Prostate gland (tissue), 2 donors: ENCODE measurements at regions not wholly inside any gene's neighbourhood (a gene's known extent, or its start where the extent isn't known, plus 50 kb on each side); places are given as distances from the start of the nearest gene placed in this dataset.

Experiments used
- DNase-seq: peaks from one replicate; pipeline ENCODE4 v3.0.0-alpha.2; 2019; ENCODE audit warnings: low spot score
- H3K27ac ChIP-seq, 2 donors: fragments of 200-600 bp; sonication (generic); 2 replicates each; pipeline ENCODE4 v1.5.1; 2017 to 2019
- H3K27me3 ChIP-seq: fragments of 200-600 bp; sonication (generic); replicated peaks from 2 replicates; pipeline ENCODE4 v1.5.1; 2019; ENCODE audit not compliant: insufficient read depth
- H3K36me3 ChIP-seq, 2 donors: fragments of 200-600 bp; sonication (generic); 1 replicate in 1 of 2; 2 replicates in 1 of 2; pipeline versions ENCODE4 v1.5.1 to v1.8.1; 2017 to 2019
- H3K4me1 ChIP-seq: fragments of 200-600 bp; sonication (generic); replicated peaks from 2 replicates; pipeline ENCODE4 v1.5.1; 2019
- H3K4me3 ChIP-seq, 2 donors: fragments of 200-600 bp; sonication (generic); 2 replicates each; pipeline ENCODE4 v1.5.1; 2017 to 2019
- H3K9me3 ChIP-seq: fragments of 200-600 bp; sonication (generic); 2 replicates; pipeline ENCODE4 v1.5.1; 2017
- POLR2A ChIP-seq: fragments of 450-650 bp; IDR thresholded peaks from one replicate; pipeline ENCODE4 v1.6.1; 2016; ENCODE audit warnings: antibody characterized with exemption, mild to moderate bottlenecking
- POLR2AphosphoS5 ChIP-seq: sonication (generic); formaldehyde crosslinking; IDR thresholded peaks from one replicate; pipeline ENCODE4 v1.6.1; 2017; ENCODE audit warnings: antibody characterized with exemption
- WGBS: methylation state at CpG from one replicate; pipeline ENCODE4 v1.1.5; 2018; 5-methylcytosine and 5-hydroxymethylcytosine counted together
- intact Hi-C: fragments of 100-400 bp; cut with DNase I; formaldehyde crosslinking; loops from one replicate; pipeline ENCODE4 v1.14.2; 2022
- TF ChIP-seq, protein P1 (sequence below), 4 experiments: fragments of 200-600 bp in 2 of 4; fragments of 450-650 bp in 2 of 4; sonication (generic) in 2 of 4; IDR thresholded peaks; 1 replicate in 3 of 4; 2 replicates in 1 of 4; pipeline ENCODE4 v1.5.1; 2016 to 2019; ENCODE audit warnings: antibody characterized with exemption in 4 of 4, mild to moderate bottlenecking in 2 of 4, moderate library complexity in 2 of 4

DNA sequence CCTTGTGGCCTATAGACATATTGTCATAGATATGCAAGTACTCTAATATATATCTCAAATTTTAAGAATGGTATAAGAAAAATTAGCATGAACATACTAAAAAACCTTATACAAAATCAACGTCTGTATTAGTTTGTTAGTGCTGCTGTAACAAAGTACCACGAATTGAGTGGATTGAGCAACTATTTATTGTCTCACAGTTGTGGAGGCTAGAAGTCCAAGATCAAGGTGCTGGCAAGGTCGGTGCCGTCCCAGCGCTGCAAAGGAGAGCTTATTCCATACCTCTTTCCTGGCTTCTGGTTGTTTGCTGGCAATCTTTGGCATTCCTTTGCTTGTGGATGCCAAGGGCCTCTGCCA, 317.6 kb upstream of the FERMT1 start:
- TF ChIP-seq POLR2A (no peak), POLR2AphosphoS5 (no peak)
- TF ChIP-seq, protein P1, sequence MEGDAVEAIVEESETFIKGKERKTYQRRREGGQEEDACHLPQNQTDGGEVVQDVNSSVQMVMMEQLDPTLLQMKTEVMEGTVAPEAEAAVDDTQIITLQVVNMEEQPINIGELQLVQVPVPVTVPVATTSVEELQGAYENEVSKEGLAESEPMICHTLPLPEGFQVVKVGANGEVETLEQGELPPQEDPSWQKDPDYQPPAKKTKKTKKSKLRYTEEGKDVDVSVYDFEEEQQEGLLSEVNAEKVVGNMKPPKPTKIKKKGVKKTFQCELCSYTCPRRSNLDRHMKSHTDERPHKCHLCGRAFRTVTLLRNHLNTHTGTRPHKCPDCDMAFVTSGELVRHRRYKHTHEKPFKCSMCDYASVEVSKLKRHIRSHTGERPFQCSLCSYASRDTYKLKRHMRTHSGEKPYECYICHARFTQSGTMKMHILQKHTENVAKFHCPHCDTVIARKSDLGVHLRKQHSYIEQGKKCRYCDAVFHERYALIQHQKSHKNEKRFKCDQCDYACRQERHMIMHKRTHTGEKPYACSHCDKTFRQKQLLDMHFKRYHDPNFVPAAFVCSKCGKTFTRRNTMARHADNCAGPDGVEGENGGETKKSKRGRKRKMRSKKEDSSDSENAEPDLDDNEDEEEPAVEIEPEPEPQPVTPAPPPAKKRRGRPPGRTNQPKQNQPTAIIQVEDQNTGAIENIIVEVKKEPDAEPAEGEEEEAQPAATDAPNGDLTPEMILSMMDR (IDR thresholded peaks at IDR 0.05) = no peak
- WGBS = 83% methylated on average over 5 of the region's 5 CpGs
- Histone ChIP-seq H3K27ac (no peak overlapping the region), H3K9me3 (no peaks in the 10 kb centered on the region), H3K27me3 (no peaks in the 10 kb centered on the region), H3K36me3 (no peaks in the 10 kb centered on the region), H3K4me1 (no peaks in the 10 kb centered on the region), H3K4me3 (no peak overlapping the region)
- no peak for DNase-seq
- intact Hi-C loops = no loop called here

- DNase-seq = no peak
- Histone ChIP-seq H3K36me3 (no peaks in the 10 kb centered on the region), H3K27me3 (no peaks in the 10 kb centered on the region), H3K27ac (no peak overlapping the region), H3K9me3 (no peaks in the 10 kb centered on the region), H3K4me1 (no peaks in the 10 kb centered on the region), H3K4me3 (no peak overlapping the region)
- WGBS = 78% methylated on average over 3 of the region's 3 CpGs
- TF ChIP-seq, protein P1 (IDR thresholded peaks at IDR 0.05) = no peak
- TF ChIP-seq POLR2AphosphoS5 (no peak), POLR2A (no peak)
- intact Hi-C loops = no loop called here
These were observed 317.1 kb upstream of the FERMT1 start for GRCh38 chr20:6439737-6440442.

DNA sequence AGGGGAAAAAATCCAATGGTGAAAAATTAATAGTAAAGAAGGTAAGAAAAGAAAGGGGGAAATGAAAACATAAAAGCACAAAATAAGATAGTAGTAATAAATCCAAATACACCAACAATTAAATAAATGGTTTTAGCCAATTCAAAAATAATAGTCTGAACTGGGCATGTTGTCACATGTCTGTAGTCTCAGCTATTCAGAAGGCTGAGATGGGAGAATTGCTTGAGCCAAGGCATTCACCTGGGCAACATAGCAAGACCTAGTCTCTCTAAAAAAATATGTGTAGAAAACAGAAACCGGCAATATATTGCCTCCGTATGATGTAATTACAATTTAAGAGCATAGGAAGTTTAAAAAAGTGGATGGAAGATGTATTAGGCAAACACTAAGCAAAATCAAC, 311.3 kb upstream of the FERMT1 start:
- 70% methylated on average over 2 of the region's 2 CpGs for WGBS
- TF ChIP-seq POLR2AphosphoS5 (no peak), POLR2A (no peak)
- TF ChIP-seq, protein P1 (IDR thresholded peaks at IDR 0.05) = no peak
- H3K27me3 ChIP-seq = no peaks in the 10 kb centered on the region
- no peak for DNase-seq
- no peaks in the 10 kb centered on the region for H3K4me1 ChIP-seq
- intact Hi-C loops = no loop called here
- no peaks in the 10 kb centered on the region for H3K9me3 ChIP-seq
- H3K4me3 ChIP-seq = no peak overlapping the region
- no peaks in the 10 kb centered on the region for H3K36me3 ChIP-seq
- H3K27ac ChIP-seq = no peak overlapping the region

DNA sequence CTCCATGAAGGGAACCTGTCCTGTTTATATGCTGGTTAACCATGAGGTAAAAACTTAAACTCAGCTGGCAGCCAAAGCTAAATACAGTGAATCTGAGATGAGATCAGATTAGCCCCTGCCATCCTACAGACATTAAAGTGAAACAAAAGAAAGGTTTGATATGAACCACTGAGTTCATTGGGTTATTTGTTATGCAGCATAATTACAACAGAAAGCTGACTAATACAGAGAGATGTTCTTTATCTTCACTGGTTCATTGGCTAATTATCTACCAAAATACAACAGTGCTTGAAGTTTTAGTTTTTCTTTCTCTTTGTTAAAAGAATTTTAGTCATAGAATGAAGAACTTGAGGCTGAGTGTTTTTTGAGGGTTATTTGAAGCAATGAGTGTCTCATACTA, 307.6 kb upstream of the FERMT1 start:
- Histone ChIP-seq H3K4me1 (no peaks in the 10 kb centered on the region), H3K27me3 (no peaks in the 10 kb centered on the region), H3K9me3 (no peaks in the 10 kb centered on the region), H3K27ac (no peak overlapping the region), H3K36me3 (no peaks in the 10 kb centered on the region), H3K4me3 (no peak overlapping the region)
- TF ChIP-seq POLR2AphosphoS5 = no peak
- TF ChIP-seq, protein P1 (IDR thresholded peaks at IDR 0.05) = no peak
- no peak for TF ChIP-seq POLR2A
- intact Hi-C loops = no loop called here
- DNase-seq = no peak

DNA sequence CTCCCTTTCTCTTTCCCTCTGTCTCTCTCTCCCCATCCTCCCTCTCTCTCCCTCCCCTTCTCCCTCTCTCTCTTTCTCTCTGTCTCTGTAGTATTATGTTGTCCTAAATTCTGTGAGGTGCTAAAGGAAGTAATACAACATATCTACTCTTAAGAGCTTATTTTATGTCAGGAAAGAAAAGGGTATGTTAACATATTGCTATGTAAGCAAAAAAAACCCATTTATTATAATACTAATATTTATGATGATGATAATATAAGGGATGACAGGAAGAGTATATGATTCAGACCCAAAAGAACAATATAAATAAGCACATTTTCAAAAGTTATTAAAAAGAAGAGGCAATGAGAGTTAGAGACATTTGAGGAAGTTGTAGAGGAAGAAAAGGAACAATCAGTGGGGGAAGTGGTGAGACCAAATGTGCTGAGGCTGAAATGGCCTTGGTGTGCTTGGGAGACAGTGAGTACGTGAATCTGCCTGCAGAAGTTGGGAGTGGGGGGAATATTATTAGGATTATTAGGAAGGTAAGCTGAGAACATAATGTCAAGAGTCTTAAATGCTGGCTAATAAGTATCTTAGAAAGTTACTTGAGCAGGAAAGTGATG, 303.6 kb upstream of the FERMT1 start:
- Histone ChIP-seq H3K27ac (no peak overlapping the region), H3K9me3 (no peaks in the 10 kb centered on the region), H3K4me1 (no peaks in the 10 kb centered on the region), H3K36me3 (no peaks in the 10 kb centered on the region), H3K27me3 (no peaks in the 10 kb centered on the region), H3K4me3 (no peak overlapping the region)
- no peak for DNase-seq
- 78% methylated on average over 1 of the region's 1 CpG for WGBS
- TF ChIP-seq POLR2AphosphoS5 (no peak), POLR2A (no peak)
- TF ChIP-seq, protein P1 (IDR thresholded peaks at IDR 0.05) = no peak
- intact Hi-C loops = no loop called here
